ENCODE measurements at regions not wholly inside any gene's neighbourhood (a gene's known extent, or its start where the extent isn't known, plus 50 kb on each side); places are given as distances from the start of the nearest gene placed in this dataset.
A peak's percentile ranks its signal among the peaks of the same experiment; 100 is the strongest.

- no peak for TF ChIP-seq EZH2phosphoT487 (IDR thresholded peaks at IDR 0.05; ENCODE audit: borderline replicate concordance, low read depth)
- TF ChIP-seq NRF1 (IDR thresholded peaks at IDR 0.05; ENCODE audit: low read depth, low read length): no peak
- no peak for TF ChIP-seq MXI1 (IDR thresholded peaks at IDR 0.05; ENCODE audit: low read depth, low read length)
- no peak for TF ChIP-seq SIN3A (IDR thresholded peaks at IDR 0.05; ENCODE audit: borderline replicate concordance, low read depth, low read length)
- no peak for TF ChIP-seq IRF3 (IDR thresholded peaks at IDR 0.05; ENCODE audit: low read depth, low read length)
- TF ChIP-seq EP300 (IDR thresholded peaks at IDR 0.05; ENCODE audit: borderline replicate concordance in 1 of 2, low read depth in 1 of 2, low read length in 1 of 2): peak in 1 of 2 experiments; percentile 76; a peak in 1 of 4 replicates
- TF ChIP-seq, protein P1, sequence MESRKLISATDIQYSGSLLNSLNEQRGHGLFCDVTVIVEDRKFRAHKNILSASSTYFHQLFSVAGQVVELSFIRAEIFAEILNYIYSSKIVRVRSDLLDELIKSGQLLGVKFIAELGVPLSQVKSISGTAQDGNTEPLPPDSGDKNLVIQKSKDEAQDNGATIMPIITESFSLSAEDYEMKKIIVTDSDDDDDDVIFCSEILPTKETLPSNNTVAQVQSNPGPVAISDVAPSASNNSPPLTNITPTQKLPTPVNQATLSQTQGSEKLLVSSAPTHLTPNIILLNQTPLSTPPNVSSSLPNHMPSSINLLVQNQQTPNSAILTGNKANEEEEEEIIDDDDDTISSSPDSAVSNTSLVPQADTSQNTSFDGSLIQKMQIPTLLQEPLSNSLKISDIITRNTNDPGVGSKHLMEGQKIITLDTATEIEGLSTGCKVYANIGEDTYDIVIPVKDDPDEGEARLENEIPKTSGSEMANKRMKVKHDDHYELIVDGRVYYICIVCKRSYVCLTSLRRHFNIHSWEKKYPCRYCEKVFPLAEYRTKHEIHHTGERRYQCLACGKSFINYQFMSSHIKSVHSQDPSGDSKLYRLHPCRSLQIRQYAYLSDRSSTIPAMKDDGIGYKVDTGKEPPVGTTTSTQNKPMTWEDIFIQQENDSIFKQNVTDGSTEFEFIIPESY (IDR thresholded peaks at IDR 0.05; ENCODE audit: borderline replicate concordance, low read depth): 0 out of 2 replicates have a peak, but pooled peaks have one; percentile 26
These were observed 114.5 kb upstream of the KCNK2 start (continued) for GRCh38 chr1:214967865-214968575.

DNA sequence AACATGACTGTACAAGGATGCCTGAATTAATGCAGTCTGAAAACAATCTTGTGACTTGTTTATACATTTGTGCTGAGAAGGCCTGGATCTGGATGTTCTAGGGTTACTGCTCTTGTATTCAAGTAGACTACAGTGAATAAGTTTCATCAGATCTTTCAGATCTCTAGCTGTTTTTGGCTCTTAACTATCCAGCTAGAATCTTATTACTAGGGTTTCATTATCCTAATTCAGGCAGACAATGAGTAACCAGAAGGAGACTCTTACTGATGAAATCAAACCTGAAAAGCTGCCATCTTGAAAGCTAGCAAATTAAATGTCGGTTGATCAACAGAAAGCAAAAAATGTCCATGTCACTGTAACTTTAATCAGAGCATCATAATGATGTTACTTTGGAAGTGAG, 112.5 kb upstream of the KCNK2 start:
- Histone ChIP-seq H3F3A (replicated peaks; ENCODE audit: insufficient read depth) (no peaks in the 10 kb centered on the region), H3K9ac (no peak overlapping the region), H3K79me2 (ENCODE audit: insufficient read depth) (no peaks in the 10 kb centered on the region), H4K20me1 (ENCODE audit: insufficient read depth) (no peaks in the 10 kb centered on the region), H3K36me3 (replicated peaks in 1 of 2; ENCODE audit: control insufficient read depth in 1 of 2, insufficient read depth in 2 of 2, low read length in 1 of 2) (no peaks in the 10 kb centered on the region), H3K4me2 (no peak overlapping the region), H2AFZ (ENCODE audit: low read depth) (peak overlapping the region; percentile 0; the same call in 1 of the 2 replicates), H3K9me2 (no peaks in the 10 kb centered on the region), H3K27me3 (ENCODE audit: insufficient read depth) (no peaks in the 10 kb centered on the region), H3K4me1 (ENCODE audit: control insufficient read depth in 1 of 2, insufficient read depth in 2 of 2, low read depth in 1 of 2, low read length in 1 of 2) (peaks cover 0 to 3% of the 10 kb centered on the region in 2 experiments; a peak in 2 of 4 replicates), H3K27ac (ENCODE audit: low read depth in 2 of 2, low read length in 1 of 2) (no peak overlapping the region), H3K9me3 (no peaks in the 10 kb centered on the region), H3K4me3 (ENCODE audit: low read depth in 2 of 2, low read length in 1 of 2) (no peak overlapping the region)
- CTCF ChIA-PET: no interaction called here
- 66% methylated on average over 1 of the region's 1 CpG for WGBS (ENCODE audit: low lambda C conversion rate)
- DNase-seq: no peak
- POLR2A ChIA-PET: no interaction called here
- TF ChIP-seq EZH2phosphoT487 (IDR thresholded peaks at IDR 0.05; ENCODE audit: borderline replicate concordance, low read depth) (no peak), FOXM1 (IDR thresholded peaks at IDR 0.05; ENCODE audit: low read depth) (no peak), EP300 (IDR thresholded peaks at IDR 0.05; ENCODE audit: borderline replicate concordance in 1 of 2, low read depth in 1 of 2, low read length in 1 of 2) (no peak), SMC3 (IDR thresholded peaks at IDR 0.05; ENCODE audit: low read depth, low read length) (no peak), MEF2A (IDR thresholded peaks at IDR 0.05; ENCODE audit: borderline replicate concordance, low read depth) (no peak), FOXJ3 (CRISPR knock-in tag; IDR thresholded peaks at IDR 0.05) (no peak), FOSL2 (IDR thresholded peaks at IDR 0.05; ENCODE audit: borderline replicate concordance, low read depth) (no peak), MAX (IDR thresholded peaks at IDR 0.05; ENCODE audit: low read depth) (no peak), USF2 (IDR thresholded peaks at IDR 0.05; ENCODE audit: borderline replicate concordance, low read depth, low read length) (no peak), TCF12 (IDR thresholded peaks at IDR 0.05) (no peak), SIN3A (IDR thresholded peaks at IDR 0.05; ENCODE audit: borderline replicate concordance, low read depth, low read length) (no peak), ELF1 (IDR thresholded peaks at IDR 0.05) (no peak)
- TF ChIP-seq, protein P2, sequence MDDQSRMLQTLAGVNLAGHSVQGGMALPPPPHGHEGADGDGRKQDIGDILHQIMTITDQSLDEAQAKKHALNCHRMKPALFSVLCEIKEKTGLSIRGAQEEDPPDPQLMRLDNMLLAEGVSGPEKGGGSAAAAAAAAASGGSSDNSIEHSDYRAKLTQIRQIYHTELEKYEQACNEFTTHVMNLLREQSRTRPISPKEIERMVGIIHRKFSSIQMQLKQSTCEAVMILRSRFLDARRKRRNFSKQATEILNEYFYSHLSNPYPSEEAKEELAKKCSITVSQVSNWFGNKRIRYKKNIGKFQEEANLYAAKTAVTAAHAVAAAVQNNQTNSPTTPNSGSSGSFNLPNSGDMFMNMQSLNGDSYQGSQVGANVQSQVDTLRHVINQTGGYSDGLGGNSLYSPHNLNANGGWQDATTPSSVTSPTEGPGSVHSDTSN (IDR thresholded peaks at IDR 0.05): no peak
- TF ChIP-seq, protein P3, sequence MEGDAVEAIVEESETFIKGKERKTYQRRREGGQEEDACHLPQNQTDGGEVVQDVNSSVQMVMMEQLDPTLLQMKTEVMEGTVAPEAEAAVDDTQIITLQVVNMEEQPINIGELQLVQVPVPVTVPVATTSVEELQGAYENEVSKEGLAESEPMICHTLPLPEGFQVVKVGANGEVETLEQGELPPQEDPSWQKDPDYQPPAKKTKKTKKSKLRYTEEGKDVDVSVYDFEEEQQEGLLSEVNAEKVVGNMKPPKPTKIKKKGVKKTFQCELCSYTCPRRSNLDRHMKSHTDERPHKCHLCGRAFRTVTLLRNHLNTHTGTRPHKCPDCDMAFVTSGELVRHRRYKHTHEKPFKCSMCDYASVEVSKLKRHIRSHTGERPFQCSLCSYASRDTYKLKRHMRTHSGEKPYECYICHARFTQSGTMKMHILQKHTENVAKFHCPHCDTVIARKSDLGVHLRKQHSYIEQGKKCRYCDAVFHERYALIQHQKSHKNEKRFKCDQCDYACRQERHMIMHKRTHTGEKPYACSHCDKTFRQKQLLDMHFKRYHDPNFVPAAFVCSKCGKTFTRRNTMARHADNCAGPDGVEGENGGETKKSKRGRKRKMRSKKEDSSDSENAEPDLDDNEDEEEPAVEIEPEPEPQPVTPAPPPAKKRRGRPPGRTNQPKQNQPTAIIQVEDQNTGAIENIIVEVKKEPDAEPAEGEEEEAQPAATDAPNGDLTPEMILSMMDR (IDR thresholded peaks at IDR 0.05): no peak
- TF ChIP-seq, protein P1 (IDR thresholded peaks at IDR 0.05; ENCODE audit: borderline replicate concordance, low read depth): no peak
- TF ChIP-seq, protein P4, sequence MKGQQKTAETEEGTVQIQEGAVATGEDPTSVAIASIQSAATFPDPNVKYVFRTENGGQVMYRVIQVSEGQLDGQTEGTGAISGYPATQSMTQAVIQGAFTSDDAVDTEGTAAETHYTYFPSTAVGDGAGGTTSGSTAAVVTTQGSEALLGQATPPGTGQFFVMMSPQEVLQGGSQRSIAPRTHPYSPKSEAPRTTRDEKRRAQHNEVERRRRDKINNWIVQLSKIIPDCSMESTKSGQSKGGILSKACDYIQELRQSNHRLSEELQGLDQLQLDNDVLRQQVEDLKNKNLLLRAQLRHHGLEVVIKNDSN (IDR thresholded peaks at IDR 0.05; ENCODE audit: borderline replicate concordance, low read depth): no peak

Data from SK-N-SH (cell line).